Mucosa of gallbladder (tissue), 1 donor: ENCODE measurements at regions not wholly inside any gene's neighbourhood (a gene's known extent, or its start where the extent isn't known, plus 50 kb on each side); places are given as distances from the start of the nearest gene placed in this dataset.

Experiments used
- DNase-seq: peaks from one replicate; pipeline ENCODE4 v3.0.0-alpha.2; 2020; ENCODE audit warnings: low spot score
- donor health status: DM: no; HTN: no; CAD: no.

DNA sequence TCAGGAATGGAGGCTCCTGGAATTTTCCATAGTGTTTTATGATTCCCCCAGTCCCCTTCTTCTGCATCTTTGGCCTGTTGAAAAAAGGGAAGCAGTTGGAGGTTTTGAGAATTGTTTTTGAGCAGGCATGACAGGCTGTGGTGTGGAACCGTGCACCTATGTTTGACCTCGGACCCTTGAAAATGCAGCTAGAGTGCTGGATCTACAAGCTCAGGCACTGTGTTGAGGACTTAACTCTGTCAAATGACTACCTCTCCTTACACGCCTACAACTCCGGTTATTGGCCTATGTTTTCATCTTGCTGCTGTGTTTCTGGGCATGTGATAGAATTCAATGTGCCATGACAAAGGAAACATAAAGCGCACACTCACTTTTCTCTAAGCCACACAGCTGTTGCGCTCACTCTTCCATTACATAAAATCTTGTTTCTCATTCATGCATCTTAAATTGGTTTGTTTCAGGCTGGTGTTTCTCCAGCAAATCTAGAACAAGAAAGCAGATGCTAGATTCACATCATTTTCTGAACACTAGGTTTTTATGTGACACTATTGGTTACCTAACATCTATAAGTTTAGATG lies 616.6 kb downstream of the FGF9 start:
- DNase-seq = no peak

DNA sequence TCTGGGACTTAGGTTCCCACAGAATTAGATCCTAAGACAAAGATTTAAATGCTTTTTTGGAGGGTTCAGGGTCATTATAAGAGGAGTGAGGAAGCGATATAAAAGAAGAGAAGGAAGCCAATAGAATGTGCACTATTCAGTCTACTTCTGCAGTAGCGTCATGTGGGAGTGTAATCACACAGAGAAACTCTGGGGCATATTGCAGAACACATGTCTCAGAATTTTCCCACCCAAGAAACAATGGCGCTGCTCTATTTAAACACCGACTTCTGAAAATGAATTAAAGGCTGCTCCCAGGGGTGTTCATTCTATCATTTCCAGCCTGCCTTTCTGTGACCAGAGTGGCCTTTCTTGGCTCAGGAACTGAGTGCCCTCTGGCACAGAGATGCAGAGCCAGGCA lies 617.6 kb downstream of the FGF9 start:
- DNase-seq = no peak

DNA sequence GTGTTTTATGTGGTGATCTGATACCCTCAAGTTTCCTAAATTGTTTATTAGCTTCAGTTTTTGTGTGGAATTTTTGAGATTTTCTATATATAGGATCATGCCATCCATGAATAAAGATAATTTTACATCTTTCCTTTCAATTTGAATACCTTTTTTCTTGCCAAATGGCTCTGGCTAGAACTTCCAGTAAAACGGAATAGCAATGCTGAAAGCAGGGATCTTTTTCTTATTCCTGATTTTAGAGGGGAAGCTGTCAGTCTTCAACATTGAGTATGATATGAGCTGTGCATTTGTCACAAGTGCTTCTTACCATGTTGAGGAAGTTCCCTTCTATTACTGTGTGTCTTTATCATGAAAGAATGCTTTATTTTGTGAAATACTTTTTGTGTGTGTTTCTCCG lies 618.8 kb downstream of the FGF9 start:
- no peak for DNase-seq

DNA sequence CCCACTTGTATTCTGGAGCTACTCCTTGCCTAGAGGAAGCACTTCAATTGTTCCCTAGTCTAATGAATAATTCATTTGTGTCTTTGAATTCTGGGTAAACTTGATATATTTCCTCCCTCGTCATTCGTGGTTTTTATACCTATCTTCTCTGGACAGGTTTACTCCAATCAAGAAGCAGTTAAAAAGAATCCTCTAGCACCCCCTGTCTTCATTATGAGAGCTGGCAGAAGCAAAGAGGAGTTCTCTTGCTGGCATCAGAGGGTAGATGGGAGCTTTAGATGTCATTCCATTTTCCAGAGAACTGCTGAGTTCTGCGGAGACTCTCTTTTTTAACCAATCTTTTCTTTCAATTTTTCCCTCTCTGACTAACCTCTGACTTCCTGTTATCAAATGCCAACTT lies 627.7 kb downstream of the FGF9 start:
- no peak for DNase-seq

DNA sequence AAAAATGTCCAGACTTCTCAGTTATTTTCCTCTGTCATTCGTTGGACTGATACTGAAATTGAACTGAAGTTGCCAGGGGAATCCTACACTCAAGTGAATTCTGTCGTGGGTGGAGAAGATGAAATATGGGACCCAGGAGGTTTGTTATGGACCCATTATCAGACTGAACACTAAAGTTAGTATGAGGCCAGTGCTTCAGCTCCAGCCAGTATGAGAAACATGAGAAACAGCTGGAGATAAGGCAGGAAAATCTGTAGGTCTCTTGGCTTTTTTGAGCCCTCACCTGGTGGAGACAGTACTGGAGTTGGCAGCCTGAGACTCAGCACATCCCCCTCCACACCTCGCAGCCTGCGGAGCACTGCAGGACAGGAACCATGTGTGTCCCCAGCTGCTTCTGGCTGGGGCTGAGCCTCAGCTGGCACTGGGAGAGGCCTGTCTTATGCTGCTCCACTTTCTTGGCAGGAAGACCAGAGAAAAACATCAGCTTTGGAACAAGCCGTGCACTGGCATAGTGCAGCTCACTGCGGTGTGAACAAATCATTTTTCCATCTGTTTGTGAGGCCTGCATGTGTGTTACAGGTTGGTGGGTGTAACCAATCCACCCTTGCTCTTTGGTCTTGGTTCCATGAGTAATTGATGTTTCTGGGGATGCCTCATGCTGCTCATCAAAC lies 641.0 kb downstream of the FGF9 start:
- DNase-seq = no peak

DNA sequence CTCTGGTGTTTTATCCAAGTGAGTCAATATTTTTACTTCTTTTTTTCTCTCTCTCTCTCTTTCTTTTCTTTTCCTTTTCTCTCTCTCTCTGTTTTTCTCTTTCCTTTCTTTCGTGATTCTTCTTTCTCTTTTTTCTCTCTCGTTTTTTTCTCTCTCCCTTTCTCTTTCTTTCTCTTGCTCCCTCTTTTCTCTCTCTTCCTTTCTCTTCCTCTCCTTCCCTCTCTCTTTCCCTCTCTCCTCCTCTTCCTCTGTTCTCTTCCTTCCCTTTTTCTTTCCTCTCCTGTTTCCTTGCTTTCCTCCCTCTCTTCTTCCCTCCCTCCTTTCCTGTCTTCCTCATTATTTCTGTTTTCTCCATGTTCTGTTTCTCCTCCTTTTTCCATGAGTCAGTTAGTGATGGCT lies 641.5 kb downstream of the FGF9 start:
- DNase-seq = no peak

DNA sequence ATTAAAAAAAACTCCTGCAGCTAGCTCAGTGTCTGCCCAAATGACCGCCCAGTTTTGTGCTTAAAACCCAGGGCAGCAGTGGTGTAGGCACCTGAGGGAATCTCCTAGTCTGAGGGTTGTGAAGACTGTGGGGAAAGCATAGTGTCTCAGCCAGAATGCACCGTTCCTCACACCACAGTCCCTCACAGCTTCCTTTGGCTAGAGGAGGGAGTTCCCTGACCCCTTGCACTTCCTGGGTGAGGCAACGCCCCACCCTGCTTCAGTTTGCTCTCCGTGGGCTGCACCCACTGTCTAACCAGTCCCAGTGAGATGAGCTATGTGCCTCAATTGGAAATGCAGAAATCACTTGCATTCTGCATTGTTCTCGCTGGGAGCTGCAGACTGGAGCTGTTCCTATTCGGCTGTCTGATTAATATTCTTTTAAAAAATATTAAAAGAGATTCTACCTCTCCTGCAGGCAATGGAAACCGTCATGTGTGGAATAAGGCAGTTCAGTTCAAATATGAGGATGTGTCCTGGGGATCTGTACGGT lies 645.7 kb downstream of the FGF9 start:
- DNase-seq = no peak

DNA sequence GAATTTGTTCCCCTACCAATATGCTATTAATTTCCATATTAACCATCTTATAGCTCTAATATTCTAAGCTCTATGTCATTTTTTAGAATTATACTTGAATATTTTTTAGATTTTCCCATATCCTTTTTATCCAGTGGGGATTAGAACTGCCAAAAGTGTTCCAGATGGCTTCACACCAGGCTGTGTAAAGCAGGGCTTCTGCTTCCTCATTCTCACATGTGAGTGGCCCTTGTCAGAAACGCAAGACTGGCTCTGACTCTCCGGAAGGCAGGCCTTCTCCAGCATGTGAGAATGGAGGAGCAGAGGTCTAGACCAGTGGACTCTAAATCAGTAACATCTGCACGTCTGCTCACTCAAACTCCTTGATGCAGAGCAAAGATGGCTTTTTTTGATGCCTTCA lies 650.1 kb downstream of the FGF9 start:
- no peak for DNase-seq

DNA sequence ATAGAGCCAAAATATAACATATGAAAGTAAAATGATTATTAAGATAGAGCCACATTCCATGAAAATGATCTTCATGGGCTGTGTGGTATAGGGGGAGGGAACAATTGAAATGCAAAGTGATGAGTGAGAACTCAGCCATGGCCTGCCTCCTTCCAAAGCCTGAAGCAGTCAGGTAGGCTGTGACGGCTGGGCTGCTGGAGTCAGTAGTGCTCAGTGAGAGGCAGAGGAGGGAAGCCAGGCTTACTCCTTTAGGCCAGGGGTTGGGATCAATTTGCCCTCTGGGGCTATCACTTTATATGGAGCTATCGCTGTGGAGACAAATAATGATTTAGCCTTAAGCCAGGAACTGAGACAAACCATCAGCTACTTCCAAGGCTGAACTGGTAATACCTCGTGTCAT lies 654.9 kb downstream of the FGF9 start:
- no peak for DNase-seq

DNA sequence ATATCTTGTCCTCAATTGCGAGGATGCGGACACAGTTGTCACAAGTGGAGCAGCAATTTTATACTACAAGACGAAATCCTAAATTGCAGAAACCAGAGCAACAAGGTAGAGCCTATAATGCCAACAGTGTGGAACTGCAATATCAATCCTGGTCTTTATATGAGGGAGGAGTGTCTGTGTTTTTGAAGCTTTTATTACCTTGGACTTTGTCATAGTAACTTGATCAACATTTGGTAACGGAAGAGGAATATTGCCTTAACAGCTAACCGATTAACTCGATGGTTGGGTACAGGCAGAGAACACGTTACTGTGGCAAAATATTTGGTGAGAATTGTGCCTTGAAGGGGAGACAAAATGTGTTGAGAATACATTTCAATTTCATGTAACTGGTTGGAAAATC lies 661.5 kb downstream of the FGF9 start:
- DNase-seq = no peak

DNA sequence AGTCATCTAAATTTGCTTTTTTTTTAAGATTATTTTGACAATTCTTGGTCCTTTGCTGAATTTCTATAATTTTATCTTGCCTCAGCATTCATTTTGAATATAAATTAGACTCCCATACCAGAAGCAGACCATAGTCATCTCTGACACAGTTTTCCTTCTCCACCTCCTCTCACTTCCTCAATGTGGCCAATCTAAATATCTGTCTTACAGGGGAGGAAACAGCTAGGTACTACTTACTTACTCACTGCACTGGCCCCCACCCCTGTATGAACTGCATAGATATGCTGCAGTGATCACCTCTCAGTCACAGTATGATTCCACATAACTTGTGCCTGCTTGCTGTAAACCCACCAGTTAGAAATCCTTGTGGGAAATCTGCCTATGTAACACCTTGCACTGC lies 665.6 kb downstream of the FGF9 start:
- no peak for DNase-seq

DNA sequence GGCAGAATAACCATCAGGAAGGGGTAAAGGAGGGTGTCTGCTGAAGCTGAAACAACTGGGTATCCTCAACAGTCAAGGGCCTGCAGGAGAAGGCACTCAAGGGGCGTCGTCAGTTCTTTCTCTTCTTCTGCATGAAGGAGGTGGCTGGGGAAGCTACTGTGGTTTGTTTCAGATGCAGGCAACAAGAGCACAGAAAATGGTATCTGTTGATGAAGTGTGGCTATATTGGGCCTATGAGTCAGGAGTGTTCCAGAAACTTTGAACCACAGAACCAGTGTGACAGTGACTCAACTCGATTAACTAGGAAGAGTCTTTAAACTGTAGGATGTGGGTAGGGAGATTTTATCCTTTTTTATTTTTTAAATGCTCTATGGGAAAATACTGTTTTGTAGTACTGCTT lies 686.3 kb downstream of the FGF9 start:
- DNase-seq = no peak

DNA sequence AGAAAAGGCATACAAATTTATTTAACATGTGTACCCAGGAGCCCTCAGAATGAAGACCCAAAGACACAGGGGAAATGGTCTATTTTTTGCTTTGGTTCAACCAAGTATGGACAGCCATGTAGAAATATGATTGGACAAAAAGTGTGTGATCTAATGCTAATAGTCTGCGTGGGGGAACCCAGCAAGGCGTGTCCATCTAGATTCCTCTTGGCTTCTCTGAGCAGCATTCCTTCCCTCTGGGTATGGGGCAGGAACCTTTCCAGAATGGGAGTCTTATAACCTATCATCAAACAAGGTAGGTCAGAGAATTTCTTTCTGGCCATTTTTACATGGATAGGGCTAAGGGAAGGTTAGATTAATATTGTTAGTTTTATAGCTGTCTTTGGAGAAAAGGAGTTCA lies 698.2 kb downstream of the FGF9 start:
- DNase-seq = no peak

DNA sequence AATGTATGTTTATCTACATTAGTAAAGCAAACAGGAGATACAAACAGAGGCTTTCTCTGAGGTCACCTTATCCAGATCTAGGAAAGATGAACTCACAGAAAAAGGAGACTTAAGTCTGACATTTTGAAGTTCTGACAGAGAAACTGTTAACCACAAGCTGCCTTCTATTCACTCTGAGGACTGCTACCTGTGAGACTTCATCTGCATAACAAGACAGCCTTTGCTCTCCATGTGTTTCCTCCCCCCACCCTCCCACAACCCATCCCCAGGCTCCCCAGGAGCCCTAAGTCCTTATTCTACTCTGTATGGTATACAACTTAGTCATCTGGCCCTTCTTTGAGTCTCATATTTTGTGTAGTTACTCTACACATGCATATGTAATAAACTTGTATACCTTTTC lies 699.0 kb downstream of the FGF9 start:
- DNase-seq = no peak

DNA sequence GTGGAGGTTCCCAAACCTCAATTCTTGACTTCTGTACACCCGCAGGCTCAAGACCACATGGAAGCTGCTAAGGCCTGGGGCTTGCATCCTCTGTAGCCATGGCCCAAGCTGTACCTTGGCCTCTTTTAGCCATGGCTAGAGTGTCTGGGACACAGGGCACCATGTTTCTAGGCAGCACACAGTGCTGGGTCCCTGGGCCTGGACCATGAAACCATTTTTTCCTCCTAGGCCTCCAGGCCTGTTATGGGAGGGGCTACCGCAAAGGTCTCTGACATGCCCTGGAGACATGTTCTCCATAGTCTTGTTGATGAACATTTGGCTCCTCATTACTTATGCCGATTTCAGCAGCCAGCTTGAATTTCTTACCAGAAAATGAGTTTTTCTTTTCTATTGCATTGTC lies 701.4 kb downstream of the FGF9 start:
- DNase-seq = no peak

DNA sequence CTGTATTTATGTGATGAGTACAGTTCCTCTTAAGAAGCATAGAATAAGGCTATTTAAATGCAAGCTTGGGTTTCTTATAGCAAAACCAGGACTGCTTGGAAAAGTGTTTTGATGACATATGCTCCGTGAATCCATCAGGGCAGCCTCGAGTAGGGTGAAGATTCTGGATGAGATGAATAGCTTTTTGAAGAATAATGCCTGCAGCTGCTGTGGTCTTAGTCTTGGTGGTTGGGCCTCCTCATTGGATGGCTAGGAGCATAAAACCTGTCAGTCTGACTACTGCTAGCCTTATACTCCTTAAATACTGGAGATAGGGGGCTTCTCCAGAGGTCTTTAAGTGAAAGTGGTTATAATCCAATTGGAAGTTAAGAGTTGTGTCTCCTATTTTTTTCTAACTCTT lies 704.3 kb downstream of the FGF9 start:
- DNase-seq = no peak

DNA sequence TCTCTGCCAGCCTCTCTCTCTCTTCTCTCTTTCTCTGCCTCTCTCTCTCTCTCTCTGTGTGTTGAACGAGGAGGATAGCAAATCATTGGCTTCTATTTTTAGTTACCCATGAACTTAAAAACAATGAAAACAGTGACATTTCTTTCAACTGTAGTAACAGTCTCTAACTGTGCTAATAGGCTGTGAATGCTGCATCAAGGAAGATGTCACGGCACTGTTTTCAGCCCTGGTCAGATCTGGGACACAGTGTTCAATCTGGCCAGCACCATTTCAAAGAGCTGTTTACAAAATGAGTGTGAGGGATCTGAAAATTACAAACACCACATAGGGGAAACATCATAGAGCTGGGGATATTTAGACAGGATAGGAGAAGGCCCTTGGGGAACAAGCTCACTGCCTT lies 717.0 kb downstream of the FGF9 start:
- DNase-seq = no peak

DNA sequence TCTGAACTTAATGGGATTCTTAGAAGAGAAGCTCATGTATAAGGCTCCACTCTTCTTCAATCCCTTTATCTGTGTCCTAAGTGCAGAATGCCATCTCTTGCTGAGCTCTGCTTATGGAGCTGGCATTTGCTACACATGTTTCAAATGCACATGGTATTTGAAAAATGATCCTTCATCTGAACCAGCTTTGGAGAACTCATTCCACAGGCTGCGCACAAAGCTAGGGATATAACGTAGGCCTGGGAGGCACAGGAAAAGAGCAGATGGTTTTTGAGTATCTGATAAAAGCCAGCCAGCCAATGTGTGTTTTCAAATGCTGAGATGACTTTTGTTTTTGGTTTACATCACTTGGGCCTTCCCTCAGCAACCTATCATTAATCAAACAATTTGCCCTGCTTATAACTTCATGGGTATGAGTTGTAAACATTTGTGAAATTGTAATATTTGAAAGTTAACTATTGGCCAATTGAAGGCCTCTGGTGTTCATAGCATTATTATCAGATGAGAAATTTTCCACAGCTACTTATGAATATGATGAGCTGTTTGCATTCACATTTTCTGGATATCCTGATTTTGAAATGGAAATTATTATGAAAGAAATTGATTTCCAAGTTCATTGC lies 729.0 kb downstream of the FGF9 start:
- no peak for DNase-seq

DNA sequence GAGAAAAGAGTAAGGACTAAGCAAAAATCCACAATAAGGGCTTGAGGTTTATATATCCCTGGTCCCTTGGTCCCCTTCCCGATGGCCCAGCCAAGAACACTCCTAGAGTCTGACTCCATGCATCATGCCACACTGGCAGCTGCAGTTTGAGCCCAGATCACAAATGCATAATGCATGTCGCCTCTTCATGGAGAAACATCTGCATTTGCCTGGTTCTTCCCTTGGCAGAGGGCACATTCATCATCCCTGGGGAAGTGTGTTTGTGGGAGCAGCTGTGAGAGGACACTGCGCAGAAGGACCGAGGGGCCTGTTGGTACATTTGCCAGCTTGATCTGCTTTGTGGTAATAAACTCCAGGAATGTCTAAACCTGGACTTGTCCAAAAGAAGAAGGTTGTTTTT lies 731.8 kb downstream of the FGF9 start:
- DNase-seq = no peak

DNA sequence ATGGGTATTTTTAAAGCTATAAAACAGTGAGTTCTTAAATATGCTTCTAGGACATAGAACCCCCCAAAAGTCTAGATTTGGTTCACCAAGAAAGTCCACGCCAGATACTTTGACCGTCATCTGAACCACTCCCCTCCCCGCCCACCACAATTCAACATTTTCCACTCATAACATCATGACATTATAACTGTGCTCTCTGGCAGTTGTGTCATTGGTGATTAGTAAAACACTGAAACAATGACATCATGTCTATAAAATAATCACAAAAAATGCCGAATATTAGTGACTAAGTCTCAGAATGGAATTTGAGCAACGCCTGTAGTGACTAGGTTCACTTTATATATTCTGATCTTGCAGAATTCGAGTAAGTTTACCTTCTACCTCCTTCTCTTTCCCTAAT lies 732.3 kb downstream of the FGF9 start:
- DNase-seq = no peak

DNA sequence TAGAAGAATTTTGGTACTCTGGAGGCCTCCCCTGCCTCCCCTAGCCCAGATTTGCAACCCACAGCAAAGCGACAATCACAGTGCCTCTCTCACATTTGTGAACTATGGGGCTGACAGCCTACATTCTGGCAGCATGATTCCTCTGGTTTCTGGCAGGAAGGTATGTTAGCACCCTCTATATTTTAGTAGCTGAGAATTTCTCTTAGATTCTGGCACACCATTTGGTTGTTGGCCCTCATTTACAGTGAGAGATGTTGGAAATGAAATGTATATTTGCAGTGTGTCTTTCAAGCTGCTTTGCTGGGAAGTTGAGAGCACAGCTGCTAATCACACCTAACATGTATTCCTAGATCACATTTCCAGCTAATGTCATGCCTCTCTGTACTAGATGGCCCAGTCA lies 735.0 kb downstream of the FGF9 start:
- DNase-seq = no peak

DNA sequence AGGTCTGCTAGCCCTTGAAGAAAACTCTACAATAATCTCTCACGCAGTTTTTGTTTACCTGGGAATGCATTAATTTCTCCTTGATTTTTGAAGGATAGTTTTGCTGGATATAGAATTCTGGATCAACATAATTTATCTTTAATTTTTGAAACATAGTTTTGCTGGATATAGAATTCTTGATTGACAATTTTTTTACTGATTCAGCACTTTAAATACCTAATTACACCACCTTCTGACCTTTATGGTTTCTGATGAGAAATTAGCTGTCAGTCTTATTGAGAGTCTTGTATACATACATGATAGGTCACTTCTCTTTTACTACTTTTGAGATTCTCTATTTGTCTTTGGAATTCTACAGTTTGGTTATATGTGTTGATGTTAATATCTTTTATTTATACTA lies 741.6 kb downstream of the FGF9 start:
- DNase-seq = no peak

DNA sequence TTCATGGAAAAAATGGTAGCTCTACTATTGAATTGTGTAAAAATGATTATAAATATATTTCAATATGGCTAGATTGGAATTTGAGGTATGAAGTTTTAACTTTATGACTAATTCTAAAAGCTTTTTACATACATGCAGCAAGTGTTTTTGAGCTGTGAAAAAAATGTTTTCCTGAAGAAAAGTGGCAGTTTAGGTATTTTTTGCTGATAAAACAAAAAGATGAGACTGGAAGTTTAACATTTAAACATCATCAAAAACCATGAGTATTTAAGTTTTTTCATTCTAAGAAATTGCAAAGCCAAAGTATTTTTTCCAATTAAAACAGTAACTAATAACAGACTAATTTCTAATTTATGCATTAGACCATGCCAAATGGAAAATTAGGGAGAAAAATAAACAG lies 751.1 kb downstream of the FGF9 start:
- no peak for DNase-seq

DNA sequence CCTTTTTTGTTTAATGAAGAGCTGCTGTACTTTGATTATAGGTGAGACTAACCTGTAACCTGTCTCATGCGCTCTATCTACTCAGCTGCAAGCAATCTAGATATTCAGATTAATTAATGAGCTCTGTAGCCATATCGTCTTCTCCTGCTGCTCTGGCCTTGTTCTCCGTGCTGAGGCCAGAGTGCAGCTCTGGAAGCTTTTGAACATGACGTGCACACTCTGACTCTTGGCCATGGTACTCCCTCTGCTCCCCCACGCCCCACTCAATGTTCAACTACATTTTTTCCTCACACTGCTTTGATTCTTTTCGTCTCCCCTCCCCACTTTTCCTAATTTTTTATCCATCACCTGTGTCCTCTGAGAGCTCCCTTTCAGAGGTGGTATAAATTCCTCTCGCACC lies 751.8 kb downstream of the FGF9 start:
- DNase-seq = no peak
